Dermis microvascular lymphatic vessel endothelial cell (primary cell): ENCODE measurements at regions not wholly inside any gene's neighbourhood (a gene's known extent, or its start where the extent isn't known, plus 50 kb on each side); places are given as distances from the start of the nearest gene placed in this dataset.

Source experiments
- DNase-seq, 2 donors: peaks; one replicate each; pipeline versions ENCODE4 v3.0.0 to v3.0.0-alpha.2; 2010; ENCODE audit warnings: low read depth in 2 of 2

GRCh38 chr4:13054420-13054970, 429.6 kb downstream of the RAB28 start:
- DNase-seq: no peak

GRCh38 chr4:13047591-13047990, 436.5 kb downstream of the RAB28 start:
- no peak for DNase-seq

GRCh38 chr4:13036841-13037240, 447.3 kb downstream of the RAB28 start:
- no peak for DNase-seq

GRCh38 chr4:13032936-13033335, 451.2 kb downstream of the RAB28 start:
- no peak for DNase-seq

- DNase-seq: no peak
These were observed 459.7 kb downstream of the RAB28 start for GRCh38 chr4:13024147-13025105.

- DNase-seq: no peak
These were observed 476.2 kb downstream of the RAB28 start for GRCh38 chr4:13007802-13008470.

GRCh38 chr4:12993923-12994322, 490.2 kb downstream of the RAB28 start:
- DNase-seq: no peak

- DNase-seq: no peak
These were observed 496.9 kb downstream of the RAB28 start for GRCh38 chr4:12987284-12987683.

GRCh38 chr4:12979797-12980196, 504.3 kb downstream of the RAB28 start:
- DNase-seq: no peak

GRCh38 chr4:12978310-12978709, 505.8 kb downstream of the RAB28 start:
- DNase-seq: no peak

- DNase-seq: no peak
These were observed 508.6 kb downstream of the RAB28 start for GRCh38 chr4:12975511-12975910.

- no peak for DNase-seq
These were observed 510.6 kb downstream of the RAB28 start for GRCh38 chr4:12973522-12973921.

- no peak for DNase-seq
These were observed 515.8 kb downstream of the RAB28 start for GRCh38 chr4:12968345-12968744.

- no peak for DNase-seq
These were observed 517.4 kb downstream of the RAB28 start for GRCh38 chr4:12966726-12967125.

- DNase-seq: no peak
These were observed 518.8 kb downstream of the RAB28 start for GRCh38 chr4:12965334-12965733.

- DNase-seq: no peak
These were observed 520.2 kb downstream of the RAB28 start for GRCh38 chr4:12963912-12964311.

GRCh38 chr4:12963291-12963690, 520.8 kb downstream of the RAB28 start:
- DNase-seq: no peak

GRCh38 chr4:12961713-12962112, 522.4 kb downstream of the RAB28 start:
- DNase-seq: no peak

GRCh38 chr4:12958436-12958835, 525.7 kb downstream of the RAB28 start:
- DNase-seq: no peak

- DNase-seq: no peak
These were observed 527.0 kb downstream of the RAB28 start for GRCh38 chr4:12957108-12957507.

- no peak for DNase-seq
These were observed 528.1 kb downstream of the RAB28 start for GRCh38 chr4:12956026-12956425.

- no peak for DNase-seq
These were observed 534.2 kb downstream of the RAB28 start for GRCh38 chr4:12949719-12950490.
